ENCODE measurements at regions not wholly inside any gene's neighbourhood (a gene's known extent, or its start where the extent isn't known, plus 50 kb on each side); places are given as distances from the start of the nearest gene placed in this dataset.
A peak's percentile ranks its signal among the peaks of the same experiment; 100 is the strongest.

DNA sequence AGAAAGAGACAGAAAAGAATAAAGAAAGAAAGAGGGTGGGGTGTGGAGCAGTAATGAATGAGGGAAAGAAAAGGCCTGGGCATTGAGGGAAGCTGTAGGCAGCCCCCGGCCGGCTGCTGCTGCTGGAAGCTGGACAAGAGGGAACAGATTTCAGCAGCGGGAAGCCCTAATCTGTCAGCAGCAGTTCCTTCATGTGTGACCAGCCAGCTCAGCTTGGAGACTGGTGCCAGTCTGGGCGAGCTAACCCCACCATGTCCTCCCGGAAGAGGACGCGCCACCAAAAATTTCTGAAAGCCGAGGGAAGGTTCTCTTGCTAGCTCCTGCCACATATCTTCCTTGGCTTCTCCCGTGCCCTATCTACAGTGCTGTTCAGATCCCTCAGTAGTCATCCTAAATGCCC is 236.8 kb downstream of the GRIN2B start:
- no peak for TF ChIP-seq Cebpa-rat (IDR thresholded peaks at IDR 0.05)
- H4K20me1 ChIP-seq = no peaks in the 10 kb centered on the region
- peaks cover 3 to 7% (median 6%) of the 10 kb centered on the region in 10 experiments; a peak in 18 of 20 replicates for H3K4me1 ChIP-seq
- no peak overlapping the region for H3K27ac ChIP-seq
- H3K36me3 ChIP-seq = no peaks in the 10 kb centered on the region
- no peaks in the 10 kb centered on the region for H3K27me3 ChIP-seq
- no peak overlapping the region for H3K4me3 ChIP-seq
- H3K9me3 ChIP-seq (replicated peaks in 1 of 11) = no peaks in the 10 kb centered on the region
- no peak overlapping the region for H3K9ac ChIP-seq
- H3K4me2 ChIP-seq = no peak overlapping the region

DNA sequence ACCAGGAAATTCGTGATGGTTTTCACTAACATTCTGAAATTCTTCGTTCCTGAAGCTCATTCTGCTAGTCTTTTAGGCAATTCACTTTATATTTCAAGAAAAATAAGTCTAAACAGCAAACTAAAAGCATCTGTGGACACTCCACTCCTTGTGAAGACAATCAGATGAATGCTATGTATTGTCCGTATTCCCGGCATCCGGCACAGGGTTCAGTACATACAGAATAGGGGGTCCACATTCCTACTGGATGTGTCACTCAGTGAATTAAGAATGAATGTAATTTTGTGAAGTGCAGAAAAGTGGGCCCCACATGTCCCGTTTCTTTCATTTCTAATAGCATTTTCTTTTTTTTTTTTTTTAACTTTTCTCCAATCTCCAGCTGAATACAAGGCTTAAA is 241.3 kb downstream of the GRIN2B start:
- H3K36me3 ChIP-seq = no peaks in the 10 kb centered on the region
- no peaks in the 10 kb centered on the region for H4K20me1 ChIP-seq
- no peak overlapping the region for H3K9ac ChIP-seq
- H3K27ac ChIP-seq = 0 out of 22 replicates have a peak overlapping the region, but pooled peaks of 1 of the 11 experiments have one; percentile 69
- H3K4me2 ChIP-seq = peak overlapping the region; percentile 5 to 66 (median 50); a peak in 17 of 22 replicates
- peaks cover 0 to 3% (median 0%) of the 10 kb centered on the region in 11 experiments; a peak in 1 of 22 replicates for H3K9me3 ChIP-seq (replicated peaks in 1 of 11)
- peaks cover 16 to 28% (median 24%) of the 10 kb centered on the region in 10 experiments for H3K4me1 ChIP-seq
- TF ChIP-seq Cebpa-rat (IDR thresholded peaks at IDR 0.05) = no peak
- no peaks in the 10 kb centered on the region for H3K27me3 ChIP-seq
- no peak overlapping the region for H3K4me3 ChIP-seq

DNA sequence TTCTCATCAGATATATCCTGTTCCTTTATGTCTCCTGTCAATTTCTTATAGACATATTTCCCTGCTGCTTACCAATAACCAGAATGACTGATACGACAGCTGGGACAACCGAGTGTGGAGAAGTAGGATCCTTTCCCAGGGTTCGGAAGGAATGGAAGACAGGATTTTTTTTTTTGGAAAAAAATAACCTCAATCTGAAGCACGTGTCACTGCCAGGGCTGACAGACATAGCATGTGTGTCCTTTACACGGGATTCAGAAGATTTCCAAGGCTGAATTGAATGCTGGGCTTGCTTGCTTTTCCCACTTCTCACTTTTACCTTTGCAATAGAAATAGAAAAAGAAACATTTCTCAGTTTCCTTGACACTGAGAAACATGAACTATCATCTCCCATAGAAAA is 245.7 kb downstream of the GRIN2B start:
- H3K27me3 ChIP-seq = no peaks in the 10 kb centered on the region
- H4K20me1 ChIP-seq = no peaks in the 10 kb centered on the region
- H3K9ac ChIP-seq = no peak overlapping the region
- H3K4me1 ChIP-seq = peaks cover 16 to 28% (median 24%) of the 10 kb centered on the region in 10 experiments
- H3K9me3 ChIP-seq (replicated peaks in 1 of 11) = peaks cover 0 to 3% (median 0%) of the 10 kb centered on the region in 11 experiments; a peak in 1 of 22 replicates
- no peak for TF ChIP-seq Cebpa-rat (IDR thresholded peaks at IDR 0.05)
- H3K4me3 ChIP-seq = no peak overlapping the region
- no peaks in the 10 kb centered on the region for H3K36me3 ChIP-seq
- no peak overlapping the region for H3K27ac ChIP-seq
- H3K4me2 ChIP-seq = no peak overlapping the region

DNA sequence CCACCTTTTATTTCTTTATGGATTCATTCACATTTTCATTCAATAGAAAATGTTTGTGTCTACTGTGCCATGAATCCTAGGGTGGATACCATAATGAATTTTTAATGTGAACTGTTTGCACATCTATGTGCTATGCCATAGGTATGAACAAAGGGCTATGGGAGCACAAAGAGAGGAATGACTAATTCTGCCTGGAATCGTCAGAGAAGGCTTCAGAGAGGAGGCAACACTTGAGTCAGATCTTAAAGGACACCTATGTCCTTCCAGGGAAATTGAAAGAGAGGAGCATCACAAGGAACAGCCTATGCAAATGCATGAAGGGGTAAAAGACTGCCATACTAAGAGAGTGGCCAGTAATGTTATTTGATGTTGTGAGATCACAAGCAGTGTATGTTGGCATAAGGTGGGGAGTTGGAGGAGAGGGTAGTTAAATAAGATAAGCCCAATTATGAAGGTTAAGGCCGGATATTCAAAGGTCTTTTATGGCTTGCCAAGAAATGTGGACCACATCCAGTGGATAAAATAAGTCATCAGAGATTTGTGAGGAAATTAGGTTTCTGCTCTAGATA is 246.7 kb downstream of the GRIN2B start:
- H3K27me3 ChIP-seq = no peaks in the 10 kb centered on the region
- no peaks in the 10 kb centered on the region for H4K20me1 ChIP-seq
- no peaks in the 10 kb centered on the region for H3K36me3 ChIP-seq
- no peak overlapping the region for H3K4me2 ChIP-seq
- peaks cover 14 to 21% (median 19%) of the 10 kb centered on the region in 10 experiments for H3K4me1 ChIP-seq
- H3K4me3 ChIP-seq = no peak overlapping the region
- peaks cover 0 to 3% (median 0%) of the 10 kb centered on the region in 11 experiments; a peak in 1 of 22 replicates for H3K9me3 ChIP-seq (replicated peaks in 1 of 11)
- no peak for TF ChIP-seq Cebpa-rat (IDR thresholded peaks at IDR 0.05)
- no peak overlapping the region for H3K9ac ChIP-seq
- no peak overlapping the region for H3K27ac ChIP-seq

DNA sequence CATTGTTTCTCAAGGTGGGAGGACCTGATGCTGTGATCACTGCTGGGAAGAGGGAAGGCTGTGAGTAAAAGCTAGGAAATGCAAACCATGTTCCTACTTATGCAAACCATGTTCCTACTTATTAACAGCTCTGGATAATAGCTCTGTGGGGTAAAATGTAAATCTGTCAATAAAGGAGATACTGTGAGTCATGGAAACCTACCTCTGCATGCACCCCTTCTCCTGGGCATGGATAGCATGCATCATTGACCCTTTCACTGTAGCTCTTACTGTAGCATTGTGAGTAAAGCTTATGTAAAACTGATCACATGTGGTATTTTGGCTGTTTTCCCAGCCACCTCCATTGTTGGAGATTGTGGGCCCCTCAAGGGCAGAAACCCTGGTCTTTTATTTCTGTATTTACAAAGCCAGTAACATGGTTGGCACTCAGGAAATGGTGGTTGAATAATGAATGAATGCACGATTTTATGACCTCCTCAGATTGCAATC is 253.7 kb downstream of the GRIN2B start:
- Histone ChIP-seq H4K20me1 (no peaks in the 10 kb centered on the region), H3K4me3 (no peak overlapping the region), H3K27ac (no peak overlapping the region), H3K9ac (no peak overlapping the region), H3K27me3 (no peaks in the 10 kb centered on the region), H3K36me3 (no peaks in the 10 kb centered on the region), H3K4me1 (no peaks in the 10 kb centered on the region), H3K4me2 (no peak overlapping the region), H3K9me3 (replicated peaks in 1 of 11) (no peaks in the 10 kb centered on the region)
- no peak for TF ChIP-seq Cebpa-rat (IDR thresholded peaks at IDR 0.05)

DNA sequence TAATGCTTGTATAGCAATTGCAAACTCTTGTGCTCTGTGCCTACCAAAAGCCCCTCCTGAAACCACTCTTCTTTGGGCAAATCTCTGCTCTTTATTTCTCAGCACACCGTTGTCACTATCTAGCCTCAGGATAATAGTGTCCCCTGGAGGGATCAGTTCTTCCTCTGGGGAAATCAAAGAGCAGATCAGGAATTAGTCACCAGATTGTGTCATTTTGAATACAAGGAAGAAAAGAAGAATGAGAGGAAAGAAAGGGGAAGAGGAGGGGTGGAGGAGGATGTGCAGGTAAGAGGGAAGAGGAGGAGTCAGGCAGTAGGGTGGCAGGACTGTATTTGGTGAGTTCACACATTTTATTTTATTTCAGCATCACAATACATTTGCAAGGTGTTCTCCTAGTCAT is 256.4 kb downstream of the GRIN2B start:
- no peaks in the 10 kb centered on the region for H4K20me1 ChIP-seq
- H3K4me1 ChIP-seq = peaks cover 0 to 6% (median 0%) of the 10 kb centered on the region in 10 experiments; a peak in 1 of 20 replicates
- H3K27me3 ChIP-seq = no peaks in the 10 kb centered on the region
- no peaks in the 10 kb centered on the region for H3K9me3 ChIP-seq (replicated peaks in 1 of 11)
- H3K4me3 ChIP-seq = no peak overlapping the region
- H3K9ac ChIP-seq = no peak overlapping the region
- no peak overlapping the region for H3K27ac ChIP-seq
- H3K36me3 ChIP-seq = no peaks in the 10 kb centered on the region
- no peak for TF ChIP-seq Cebpa-rat (IDR thresholded peaks at IDR 0.05)
- no peak overlapping the region for H3K4me2 ChIP-seq

DNA sequence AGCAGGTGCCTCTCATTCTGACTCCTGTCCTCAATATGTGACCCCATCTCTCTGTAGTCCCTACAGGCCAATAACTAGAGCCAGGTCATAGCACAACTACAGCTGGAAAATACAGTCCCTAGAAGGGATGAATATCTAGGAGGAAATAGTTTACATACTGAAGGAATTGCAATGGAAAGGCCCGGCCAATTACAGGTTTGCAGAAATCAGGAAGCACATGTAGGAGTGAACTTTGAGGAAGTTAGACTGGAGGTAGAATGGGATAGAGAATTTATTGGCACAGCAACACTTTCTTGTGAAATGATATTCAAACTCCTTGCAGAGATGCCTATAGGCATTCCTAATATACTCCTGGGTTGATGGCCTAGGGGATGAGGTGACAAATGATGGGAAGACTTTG is 257.3 kb downstream of the GRIN2B start:
- H3K4me3 ChIP-seq = no peak overlapping the region
- H3K27ac ChIP-seq = no peak overlapping the region
- H4K20me1 ChIP-seq = no peaks in the 10 kb centered on the region
- peaks cover 0 to 6% (median 0%) of the 10 kb centered on the region in 10 experiments; a peak in 1 of 20 replicates for H3K4me1 ChIP-seq
- H3K9ac ChIP-seq = no peak overlapping the region
- no peaks in the 10 kb centered on the region for H3K9me3 ChIP-seq (replicated peaks in 1 of 11)
- TF ChIP-seq Cebpa-rat (IDR thresholded peaks at IDR 0.05) = no peak
- no peaks in the 10 kb centered on the region for H3K36me3 ChIP-seq
- no peak overlapping the region for H3K4me2 ChIP-seq
- H3K27me3 ChIP-seq = no peaks in the 10 kb centered on the region

DNA sequence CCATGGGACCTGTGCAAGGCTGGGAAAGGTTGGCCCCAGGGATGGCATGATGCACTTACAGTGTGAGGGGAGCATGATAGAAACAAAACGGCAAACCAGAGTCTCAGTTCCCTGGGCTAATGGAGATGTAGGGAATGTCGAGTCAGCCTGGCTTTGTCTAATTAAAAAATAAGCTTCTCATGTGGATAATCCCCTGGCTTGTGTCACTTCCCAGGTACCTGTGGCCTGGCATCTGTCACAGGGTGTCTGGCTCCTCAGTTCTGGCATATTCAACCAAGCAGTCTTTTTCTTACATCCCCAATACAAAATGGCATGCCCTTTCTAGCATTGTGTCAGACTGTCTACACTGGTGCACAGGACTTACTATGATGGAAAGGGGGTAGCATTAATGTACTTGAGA is 261.4 kb downstream of the GRIN2B start:
- peaks cover 0 to 6% (median 0%) of the 10 kb centered on the region in 10 experiments; a peak in 1 of 20 replicates for H3K4me1 ChIP-seq
- no peak overlapping the region for H3K27ac ChIP-seq
- no peaks in the 10 kb centered on the region for H3K36me3 ChIP-seq
- TF ChIP-seq Cebpa-rat (IDR thresholded peaks at IDR 0.05) = no peak
- H3K9ac ChIP-seq = no peak overlapping the region
- no peaks in the 10 kb centered on the region for H3K9me3 ChIP-seq (replicated peaks in 1 of 11)
- no peak overlapping the region for H3K4me3 ChIP-seq
- H3K4me2 ChIP-seq = no peak overlapping the region
- H4K20me1 ChIP-seq = no peaks in the 10 kb centered on the region
- H3K27me3 ChIP-seq = no peaks in the 10 kb centered on the region

DNA sequence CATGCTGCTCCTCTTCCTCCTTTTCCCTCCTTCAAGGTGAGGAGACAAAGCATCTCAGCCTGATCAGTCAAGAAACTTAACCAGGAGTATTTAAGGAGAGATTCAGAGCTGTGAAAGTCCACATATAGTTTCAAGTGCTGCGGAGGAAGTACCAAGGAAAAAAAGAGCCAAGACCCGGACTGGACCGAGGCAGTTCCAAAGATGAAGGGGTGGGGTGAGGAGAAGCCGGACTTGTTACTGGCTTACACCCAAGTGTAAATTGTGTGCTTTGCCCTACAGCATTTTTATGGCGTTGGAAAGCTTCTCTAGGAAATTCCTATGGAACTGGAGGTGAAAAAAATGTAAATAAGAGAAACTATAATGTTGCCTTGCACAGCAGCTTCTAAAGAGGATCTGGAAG is 263.1 kb downstream of the GRIN2B start:
- Histone ChIP-seq H3K27me3 (no peaks in the 10 kb centered on the region), H3K4me1 (peaks cover 0 to 11% (median 10%) of the 10 kb centered on the region in 10 experiments; a peak in 10 of 20 replicates), H3K9me3 (replicated peaks in 1 of 11) (no peaks in the 10 kb centered on the region), H3K4me2 (no peak overlapping the region), H3K36me3 (no peaks in the 10 kb centered on the region), H4K20me1 (no peaks in the 10 kb centered on the region), H3K27ac (no peak overlapping the region), H3K9ac (no peak overlapping the region), H3K4me3 (no peak overlapping the region)
- no peak for TF ChIP-seq Cebpa-rat (IDR thresholded peaks at IDR 0.05)

DNA sequence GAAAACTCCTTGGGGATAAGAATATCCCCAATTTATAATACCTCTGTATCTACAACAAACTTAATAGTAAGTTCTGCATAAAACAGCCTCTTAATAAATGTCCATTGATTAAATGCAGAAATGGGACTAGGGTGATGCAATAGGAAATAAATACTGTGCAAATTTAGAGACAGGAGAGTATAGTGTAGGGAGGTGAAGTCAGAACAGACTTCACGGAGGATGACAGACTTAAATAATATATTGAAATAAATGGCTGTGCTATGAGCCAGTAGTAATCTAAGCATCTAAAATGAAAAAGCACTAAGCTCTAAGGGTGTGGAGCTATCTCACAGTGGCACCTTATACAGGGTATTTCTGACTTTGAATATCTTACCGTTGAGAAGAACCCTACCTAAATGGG is 265.3 kb downstream of the GRIN2B start:
- Histone ChIP-seq H3K36me3 (no peaks in the 10 kb centered on the region), H3K4me2 (no peak overlapping the region), H3K9ac (no peak overlapping the region), H3K27ac (no peak overlapping the region), H3K27me3 (no peaks in the 10 kb centered on the region), H3K4me1 (peaks cover 0 to 11% (median 10%) of the 10 kb centered on the region in 10 experiments; a peak in 9 of 20 replicates), H3K9me3 (replicated peaks in 1 of 11) (no peaks in the 10 kb centered on the region), H3K4me3 (no peak overlapping the region), H4K20me1 (no peaks in the 10 kb centered on the region)
- TF ChIP-seq Cebpa-rat (IDR thresholded peaks at IDR 0.05) = no peak

Data from BLaER1 treated with 17β-estradiol and CSF1 and Interleukin-3, amounts not matched to agents 10 nM and 100 nM (cell line).